CD4-positive, alpha-beta memory T cell (primary cell): ENCODE measurements at regions not wholly inside any gene's neighbourhood (a gene's known extent, or its start where the extent isn't known, plus 50 kb on each side); places are given as distances from the start of the nearest gene placed in this dataset.

ENCODE experiments used
- CTCF ChIA-PET: fragments of 350-600 bp; sonication (Branson Sonifier 250); formaldehyde crosslinking; loops from one replicate; lab custom pipeline; 2021; ENCODE audit warnings: inconsistent platforms; ENCODE audit not compliant: partially characterized antibody; lab: Charles Lee
- POLR2A ChIA-PET: fragments of 350-600 bp; sonication (Branson Sonifier 250); formaldehyde crosslinking; loops from one replicate; lab custom pipeline; 2021; ENCODE audit not compliant: partially characterized antibody; lab: Charles Lee
- DNase-seq, 5 donors: peaks; one replicate each; pipeline versions ENCODE4 v3.0.0 to v3.0.0-alpha.2; 2020 to 2022; ENCODE audit warnings: mixed read lengths in 1 of 5
- H3K27ac ChIP-seq: one replicate; pipeline ENCODE4 v1.7.0; 2013; ENCODE audit warnings: low read depth, low read length
- H3K27me3 ChIP-seq: 2 replicates; pipeline ENCODE4 v1.7.0; 2013; ENCODE audit warnings: mild to moderate bottlenecking, low read length, moderate library complexity; ENCODE audit not compliant: insufficient read depth
- H3K36me3 ChIP-seq: 2 replicates; pipeline ENCODE4 v1.7.0; 2013; ENCODE audit warnings: mild to moderate bottlenecking, low read length, moderate library complexity; ENCODE audit not compliant: insufficient read depth
- H3K4me1 ChIP-seq: 2 replicates; pipeline ENCODE4 v1.7.0; 2013; ENCODE audit warnings: mild to moderate bottlenecking, low read length, moderate library complexity; ENCODE audit not compliant: insufficient read depth
- H3K4me3 ChIP-seq, 2 donors: one replicate each; pipeline ENCODE4 v1.7.0; 2013; ENCODE audit warnings: low read length in 2 of 2, mild to moderate bottlenecking in 1 of 2
- H3K9me3 ChIP-seq, 2 donors: one replicate each; pipeline ENCODE4 v1.7.0; 2013; ENCODE audit warnings: low read length in 2 of 2, control low read depth in 1 of 2; ENCODE audit not compliant: control insufficient read depth in 1 of 2
- H3K27ac Mint-ChIP-seq, 7 donors: one replicate each; pipeline ENCODE4 v1.8.0; 2020 to 2021; ENCODE audit warnings: mixed read lengths in 7 of 7, mild to moderate bottlenecking in 6 of 7, inconsistent platforms in 3 of 7, moderate library complexity in 3 of 7
- H3K27me3 Mint-ChIP-seq, 2 donors: one replicate each; pipeline ENCODE4 v1.8.0; 2020 to 2021; ENCODE audit warnings: mixed read lengths in 2 of 2
- H3K36me3 Mint-ChIP-seq, 2 donors: one replicate each; pipeline ENCODE4 v1.8.0; 2020 to 2021; ENCODE audit warnings: mixed read lengths in 2 of 2, inconsistent platforms in 1 of 2, mild to moderate bottlenecking in 1 of 2
- H3K4me1 Mint-ChIP-seq, 4 donors: one replicate each; pipeline ENCODE4 v1.8.0; 2020 to 2021; ENCODE audit warnings: mixed read lengths in 4 of 4, mild to moderate bottlenecking in 1 of 4
- H3K4me3 Mint-ChIP-seq, 8 donors: one replicate each; pipeline ENCODE4 v1.8.0; 2020 to 2021; ENCODE audit warnings: mixed read lengths in 8 of 8, mild to moderate bottlenecking in 7 of 8, moderate library complexity in 6 of 8, inconsistent platforms in 3 of 8
- H3K9me3 Mint-ChIP-seq, 8 donors: one replicate each; pipeline ENCODE4 v1.8.0; 2020 to 2021; ENCODE audit warnings: mixed read lengths in 8 of 8, mild to moderate bottlenecking in 5 of 8, inconsistent platforms in 3 of 8, moderate library complexity in 1 of 8
- intact Hi-C: fragments of 100-400 bp; cut with micrococcal nuclease; formaldehyde crosslinking; loops from one replicate; pipeline ENCODE4 v1.15.1; 2023

DNA sequence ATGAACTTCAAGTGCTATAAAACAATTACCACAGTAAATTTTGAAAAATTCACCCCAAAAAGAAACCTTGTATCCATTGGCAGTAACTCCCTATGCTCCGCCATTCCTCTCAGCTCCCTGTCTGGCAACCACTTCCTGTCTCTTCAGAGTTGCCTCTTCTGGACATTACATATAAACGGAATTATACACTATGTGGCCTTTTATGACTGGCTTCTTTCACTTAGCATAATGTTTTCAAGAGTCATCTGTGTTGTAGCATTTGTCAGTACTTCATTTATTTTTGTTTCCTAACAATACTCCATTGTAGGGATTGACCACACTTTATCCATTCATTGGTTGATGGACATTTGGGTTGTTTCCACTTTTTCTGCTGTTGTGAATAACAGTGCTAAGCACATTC is 50.1 kb downstream of the CEP43 start:
- Mint-ChIP-seq H3K36me3 (peaks cover under 1 to 1% of the 10 kb centered on the region in 2 donors), H3K27ac (peak overlapping the region in 3 of 7 donors; percentile 35 to 73 (median 62)), H3K9me3 (no peaks in the 10 kb centered on the region), H3K27me3 (no peaks in the 10 kb centered on the region), H3K4me1 (peaks cover 33 to 65% (median 48%) of the 10 kb centered on the region in 4 donors), H3K4me3 (peak overlapping the region in 3 of 8 donors; percentile 4 to 31 (median 16))
- H3K27ac ChIP-seq, result no peak overlapping the region
- no peaks in the 10 kb centered on the region for H3K9me3 ChIP-seq
- H3K4me1 ChIP-seq, result peaks cover 53% of the 10 kb centered on the region
- ChIA-PET POLR2A (no interaction called here), CTCF (no interaction called here)
- no peak for DNase-seq
- intact Hi-C loops, result no loop called here
- no peaks in the 10 kb centered on the region for H3K27me3 ChIP-seq
- H3K4me3 ChIP-seq, result no peak overlapping the region
- no peaks in the 10 kb centered on the region for H3K36me3 ChIP-seq

DNA sequence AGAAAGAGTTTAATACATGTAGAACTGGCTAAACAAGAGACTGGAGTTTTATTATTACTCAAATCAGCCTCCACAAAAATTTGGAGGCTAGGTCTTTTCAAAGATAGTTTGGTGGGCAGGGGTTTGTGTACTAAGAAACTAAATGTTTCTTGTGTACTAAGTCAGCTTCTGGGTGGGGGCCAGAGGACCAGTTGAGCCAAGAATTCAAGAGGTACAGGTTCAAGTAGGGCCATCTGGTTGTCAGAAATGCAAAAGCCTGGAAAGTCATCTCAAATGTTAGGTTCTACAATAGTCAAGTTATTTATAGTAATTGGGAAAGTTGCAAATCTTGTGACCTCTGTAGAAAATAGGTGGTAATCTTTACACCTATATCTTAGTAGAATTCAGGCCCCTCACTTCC is 51.7 kb downstream of the CEP43 start:
- Mint-ChIP-seq H3K27me3 (no peaks in the 10 kb centered on the region), H3K36me3 (peaks cover 0 to 1% of the 10 kb centered on the region in 2 donors), H3K4me1 (peaks cover 43 to 67% (median 55%) of the 10 kb centered on the region in 4 donors), H3K27ac (no peak overlapping the region), H3K4me3 (no peak overlapping the region), H3K9me3 (no peaks in the 10 kb centered on the region)
- Histone ChIP-seq H3K27ac (no peak overlapping the region), H3K4me3 (no peak overlapping the region), H3K36me3 (no peaks in the 10 kb centered on the region), H3K4me1 (peaks cover 69% of the 10 kb centered on the region), H3K9me3 (no peaks in the 10 kb centered on the region), H3K27me3 (no peaks in the 10 kb centered on the region)
- ChIA-PET POLR2A (interaction anchor here (6.5 kb wide), 1 partner anchor 8 kb away, joined by 111 read pairs; no protein-coding TSS in a partner anchor), CTCF (no interaction called here)
- intact Hi-C loops, result loop anchor here (5.0 kb wide), 1 partner anchor 99 kb away; no protein-coding TSS in a partner anchor
- DNase-seq, result no peak

GRCh38 chr6:167053895-167054530 is 54.8 kb downstream of the CEP43 start:
- H3K4me3 Mint-ChIP-seq, result peak overlapping the region; percentile 28 to 85 (median 66)
- no peaks in the 10 kb centered on the region for H3K27me3 ChIP-seq
- peak in 4 of 5 donors; percentile 43 to 57 (median 54) for DNase-seq
- ChIA-PET POLR2A (interaction anchor here (0.8 to 6.5 kb wide), 14 partner anchors 9 to 427 kb away, joined by 3 to 111 read pairs (median 4); partner anchors contain the start of genes CEP43 and RPS6KA2), CTCF (interaction anchor here (0.7 to 1.7 kb wide), 7 partner anchors 12 to 88 kb away, joined by 3 to 7 read pairs (median 3); partner anchors contain the start of gene CEP43)
- H3K9me3 ChIP-seq, result no peaks in the 10 kb centered on the region
- H3K4me3 ChIP-seq, result no peak overlapping the region
- H3K36me3 ChIP-seq, result no peaks in the 10 kb centered on the region
- peak overlapping the region; percentile 44 for H3K27ac ChIP-seq
- H3K4me1 Mint-ChIP-seq, result peaks cover 39 to 62% (median 50%) of the 10 kb centered on the region in 4 donors
- no peaks in the 10 kb centered on the region for H3K27me3 Mint-ChIP-seq
- peak overlapping the region; percentile 87 to 97 (median 94) for H3K27ac Mint-ChIP-seq
- peaks cover 59% of the 10 kb centered on the region for H3K4me1 ChIP-seq
- H3K36me3 Mint-ChIP-seq, result peaks cover 0 to 1% of the 10 kb centered on the region in 2 donors
- intact Hi-C loops, result loop anchor here (5.0 kb wide), 1 partner anchor 102 kb away; no protein-coding TSS in a partner anchor
- H3K9me3 Mint-ChIP-seq, result no peaks in the 10 kb centered on the region

DNA sequence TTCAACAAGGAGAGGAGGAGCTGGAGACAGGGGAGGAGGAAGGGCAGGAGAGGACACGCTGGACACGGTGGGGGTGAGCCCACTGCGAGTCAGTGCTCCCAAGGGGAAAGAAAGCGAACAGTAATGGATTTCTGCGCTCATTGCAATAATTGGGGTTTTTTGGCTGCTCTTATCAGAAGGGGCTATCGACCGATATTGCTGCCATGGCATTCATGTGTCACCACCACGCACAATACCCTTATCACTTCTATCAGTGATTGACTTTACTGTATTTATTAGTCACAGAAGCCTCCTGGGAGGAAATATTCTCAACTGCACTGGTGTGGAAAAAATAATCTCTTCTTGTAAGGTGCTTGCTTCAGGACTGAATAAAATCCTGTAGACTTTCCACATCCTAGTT is 55.8 kb downstream of the CEP43 start:
- POLR2A ChIA-PET, result interaction anchor here (0.9 to 6.5 kb wide), 9 partner anchors 12 to 67 kb away, joined by 3 to 111 read pairs (median 5); partner anchors contain the start of gene CEP43
- Mint-ChIP-seq H3K27ac (peak overlapping the region; percentile 87 to 97 (median 94)), H3K4me3 (peak overlapping the region in 7 of 8 donors; percentile 28 to 85 (median 63)), H3K36me3 (peaks cover 0 to 1% of the 10 kb centered on the region in 2 donors), H3K27me3 (no peaks in the 10 kb centered on the region), H3K4me1 (peaks cover 37 to 57% (median 43%) of the 10 kb centered on the region in 4 donors), H3K9me3 (no peaks in the 10 kb centered on the region)
- intact Hi-C loops, result loop anchor here (5.0 kb wide), 1 partner anchor 103 kb away; no protein-coding TSS in a partner anchor
- CTCF ChIA-PET, result interaction anchor here (1.5 kb wide), 1 partner anchor 12 kb away, joined by 8 read pairs; no protein-coding TSS in a partner anchor
- H3K36me3 ChIP-seq, result no peaks in the 10 kb centered on the region
- H3K9me3 ChIP-seq, result no peaks in the 10 kb centered on the region
- H3K27me3 ChIP-seq, result no peaks in the 10 kb centered on the region
- peak overlapping the region; percentile 44 for H3K27ac ChIP-seq
- no peak overlapping the region for H3K4me3 ChIP-seq
- DNase-seq, result peak in 1 of 5 donors; percentile 11
- H3K4me1 ChIP-seq, result peaks cover 56% of the 10 kb centered on the region

DNA sequence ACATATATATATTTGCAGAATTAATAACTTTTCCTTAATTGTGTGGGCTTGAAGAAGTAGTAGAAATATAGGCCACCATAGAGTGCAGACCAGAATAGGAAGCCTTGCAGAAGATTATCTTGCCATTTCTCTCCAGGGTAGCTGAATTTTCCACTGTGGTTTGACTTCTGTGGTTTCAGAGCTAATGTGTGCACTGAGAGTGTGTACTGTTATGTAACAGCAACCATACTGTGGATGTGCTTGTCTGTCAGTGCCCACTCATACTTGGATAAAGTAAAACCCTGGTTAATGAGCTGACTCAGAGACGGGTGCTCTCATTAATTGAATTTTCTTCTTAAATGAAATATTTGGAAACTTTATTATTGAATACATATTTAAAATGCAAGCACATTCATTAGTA is 57.2 kb downstream of the CEP43 start:
- Mint-ChIP-seq H3K4me3 (peak overlapping the region; percentile 12 to 76 (median 67)), H3K9me3 (no peaks in the 10 kb centered on the region), H3K27ac (peak overlapping the region; percentile 6 to 87 (median 76)), H3K36me3 (peaks cover 0 to 1% of the 10 kb centered on the region in 2 donors), H3K27me3 (no peaks in the 10 kb centered on the region), H3K4me1 (peaks cover 37 to 57% (median 42%) of the 10 kb centered on the region in 4 donors)
- no peak overlapping the region for H3K4me3 ChIP-seq
- no peaks in the 10 kb centered on the region for H3K27me3 ChIP-seq
- H3K4me1 ChIP-seq, result peaks cover 56% of the 10 kb centered on the region
- H3K27ac ChIP-seq, result no peak overlapping the region
- ChIA-PET POLR2A (interaction anchor here (0.8 to 6.5 kb wide), 19 partner anchors 9 to 103 kb away, joined by 3 to 111 read pairs (median 5); partner anchors contain the start of genes CEP43 and RNASET2), CTCF (interaction anchor here (0.8 to 2.1 kb wide), 10 partner anchors 9 to 282 kb away, joined by 3 to 12 read pairs (median 4); partner anchors contain the start of gene CEP43)
- peak; percentile 64 to 84 (median 75) for DNase-seq
- intact Hi-C loops, result loop anchor here (1.0 to 2.0 kb wide), 6 partner anchors 9 to 62 kb away; partner anchors contain the start of gene CEP43
- H3K36me3 ChIP-seq, result no peaks in the 10 kb centered on the region
- H3K9me3 ChIP-seq, result no peaks in the 10 kb centered on the region

DNA sequence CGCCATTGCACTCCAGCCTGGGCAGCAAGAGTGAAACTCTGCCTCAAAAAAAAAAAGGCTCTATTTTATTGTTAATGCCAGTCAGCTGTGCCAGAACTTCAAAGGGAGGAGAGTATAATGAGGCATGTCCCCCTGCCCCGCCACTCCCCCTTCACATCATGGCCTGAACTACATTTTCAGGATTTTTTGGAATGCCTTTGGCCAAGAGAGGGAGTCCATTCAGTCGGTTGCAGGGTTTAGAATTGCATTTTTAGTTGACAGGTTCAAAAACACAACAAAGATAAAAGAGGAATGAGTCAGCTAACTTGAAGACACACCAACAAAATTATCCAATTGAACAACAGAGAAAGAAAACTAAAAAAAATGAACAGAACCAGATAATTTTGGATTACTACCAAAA is 59.1 kb downstream of the CEP43 start:
- Mint-ChIP-seq H3K36me3 (peaks cover 0 to 1% of the 10 kb centered on the region in 2 donors), H3K4me1 (peaks cover 33 to 44% (median 38%) of the 10 kb centered on the region in 4 donors), H3K27me3 (no peaks in the 10 kb centered on the region), H3K4me3 (no peak overlapping the region), H3K27ac (peak overlapping the region in 1 of 7 donors; percentile 6), H3K9me3 (peaks cover 0 to 2% (median 0%) of the 10 kb centered on the region in 8 donors)
- Histone ChIP-seq H3K9me3 (no peaks in the 10 kb centered on the region), H3K27ac (no peak overlapping the region), H3K4me1 (peaks cover 45% of the 10 kb centered on the region), H3K4me3 (no peak overlapping the region), H3K36me3 (no peaks in the 10 kb centered on the region), H3K27me3 (no peaks in the 10 kb centered on the region)
- intact Hi-C loops, result no loop called here
- no peak for DNase-seq
- CTCF ChIA-PET, result no interaction called here
- POLR2A ChIA-PET, result interaction anchor here (0.6 kb wide), 1 partner anchor 183 kb away, joined by 3 read pairs; no protein-coding TSS in a partner anchor
